VCaP (cell line): ENCODE measurements at regions not wholly inside any gene's neighbourhood (a gene's known extent, or its start where the extent isn't known, plus 50 kb on each side); places are given as distances from the start of the nearest gene placed in this dataset.

ENCODE experiments used
- H3K27ac ChIP-seq: fragments of 450-650 bp; 2 replicates; pipeline ENCODE4 v1.5.1; 2017
- CTCF ChIP-seq: fragments of 450-650 bp; conservative IDR thresholded peaks from 2 replicates; pipeline ENCODE4 v1.5.1; 2017; ENCODE audit warnings: mild to moderate bottlenecking, moderate library complexity

- TF ChIP-seq CTCF, result no peak
- H3K27ac ChIP-seq, result no peak overlapping the region
Measured at GRCh38 chr2:56109994-56110393, 73.8 kb upstream of the CCDC85A start.

- H3K27ac ChIP-seq, result no peak overlapping the region
Measured at GRCh38 chr2:56113382-56113975, 70.3 kb upstream of the CCDC85A start.

GRCh38 chr2:56117764-56118163 is 66.0 kb upstream of the CCDC85A start:
- no peak for TF ChIP-seq CTCF
- no peak overlapping the region for H3K27ac ChIP-seq

More at GRCh38 chr2:56113382-56113975, 70.3 kb upstream of the CCDC85A start:
- TF ChIP-seq CTCF, result no peak

- no peak overlapping the region for H3K27ac ChIP-seq
- no peak for TF ChIP-seq CTCF
Measured at GRCh38 chr2:56118474-56118873, 65.3 kb upstream of the CCDC85A start.

GRCh38 chr2:56121995-56122394 is 61.8 kb upstream of the CCDC85A start:
- TF ChIP-seq CTCF, result no peak
- no peak overlapping the region for H3K27ac ChIP-seq

GRCh38 chr2:56123538-56123937 is 60.3 kb upstream of the CCDC85A start:
- no peak for TF ChIP-seq CTCF
- no peak overlapping the region for H3K27ac ChIP-seq

GRCh38 chr2:56127010-56127409 is 56.8 kb upstream of the CCDC85A start:
- TF ChIP-seq CTCF, result no peak
- no peak overlapping the region for H3K27ac ChIP-seq
